PC-9 (cell line): ENCODE measurements at regions not wholly inside any gene's neighbourhood (a gene's known extent, or its start where the extent isn't known, plus 50 kb on each side); places are given as distances from the start of the nearest gene placed in this dataset.

Source experiments
- BruUV-seq: library from RNA; stranded (reverse); fragments of 400-500 nt; replicated peaks from 2 replicates; lab custom pipeline; 2021; lab: Mats Ljungman, UMichigan
- CTCF ChIA-PET: fragments of 300-600 bp; sonication (Branson Sonifier 250); formaldehyde crosslinking; loops from one replicate; lab custom pipeline; 2022; ENCODE audit warnings: antibody characterized with exemption; lab: Charles Lee
- POLR2A ChIA-PET: fragments of 300-600 bp; sonication (Branson Sonifier 250); formaldehyde crosslinking; loops from one replicate; lab custom pipeline; 2022; ENCODE audit warnings: antibody characterized with exemption; ENCODE audit not compliant: unreplicated experiment; lab: Charles Lee
- DNase-seq, 2 experiments: peaks; one replicate each; pipeline versions ENCODE4 v3.0.0 to v3.0.0-alpha.2; 2015 to 2022; ENCODE audit warnings: mixed read lengths in 1 of 2
- H2AFZ ChIP-seq: fragments of 200-600 bp; sonication (generic); 2 replicates; pipeline ENCODE4 v1.8.1; 2017; ENCODE audit warnings: antibody characterized with exemption
- H3F3A ChIP-seq: fragments of 200-600 bp; sonication (generic); 2 replicates; pipeline ENCODE4 v1.8.1; 2017; ENCODE audit warnings: antibody characterized with exemption, mild to moderate bottlenecking, low read depth; ENCODE audit not compliant: insufficient read depth
- H3K27ac ChIP-seq: fragments of 200-600 bp; sonication (generic); 2 replicates; pipeline ENCODE4 v1.6.1; 2016; ENCODE audit warnings: mixed run types
- H3K27me3 ChIP-seq: fragments of 200-600 bp; sonication (generic); 2 replicates; pipeline ENCODE4 v1.6.1; 2016; ENCODE audit warnings: low read depth, mixed run types; ENCODE audit not compliant: insufficient read depth
- H3K36me3 ChIP-seq: fragments of 200-600 bp; sonication (generic); 2 replicates; pipeline ENCODE4 v1.6.1; 2016; ENCODE audit warnings: low read depth, mixed run types
- H3K4me1 ChIP-seq: fragments of 200-600 bp; sonication (generic); replicated peaks from 2 replicates; pipeline ENCODE4 v1.6.1; 2016; ENCODE audit warnings: mixed run types; ENCODE audit not compliant: insufficient read depth
- H3K4me2 ChIP-seq: fragments of 200-600 bp; sonication (generic); 2 replicates; pipeline ENCODE4 v1.6.1; 2017; ENCODE audit warnings: mixed run types
- H3K4me3 ChIP-seq: fragments of 200-600 bp; sonication (generic); 2 replicates; pipeline ENCODE4 v1.6.1; 2016; ENCODE audit warnings: mixed run types
- H3K79me2 ChIP-seq: fragments of 200-600 bp; sonication (generic); 2 replicates; pipeline ENCODE4 v1.6.1; 2017; ENCODE audit warnings: low read depth, mixed run types
- H3K9me2 ChIP-seq: fragments of 200-600 bp; sonication (generic); 2 replicates; pipeline ENCODE4 v1.8.1; 2017; ENCODE audit warnings: mild to moderate bottlenecking; ENCODE audit not compliant: insufficient read depth
- H3K9me3 ChIP-seq: fragments of 200-600 bp; sonication (generic); 2 replicates; pipeline ENCODE4 v1.8.1; 2016; ENCODE audit warnings: low read depth; ENCODE audit not compliant: insufficient read depth
- H4K20me1 ChIP-seq: fragments of 200-600 bp; sonication (generic); 2 replicates; pipeline ENCODE4 v1.8.1; 2017; ENCODE audit not compliant: insufficient read depth
- CTCF ChIP-seq: fragments of 200-600 bp; sonication (generic); conservative IDR thresholded peaks from 2 replicates; pipeline ENCODE4 v1.6.1; 2017; ENCODE audit warnings: mixed run types, antibody characterized with exemption, mild to moderate bottlenecking, moderate library complexity
- EZH2 ChIP-seq: fragments of 200-600 bp; sonication (generic); IDR thresholded peaks from 2 replicates; pipeline ENCODE4 v1.8.0; 2017; ENCODE audit warnings: antibody characterized with exemption, low read depth
- intact Hi-C: fragments of 100-400 bp; cut with micrococcal nuclease; formaldehyde crosslinking; loops from one replicate; pipeline ENCODE4 v1.10.0; 2022; ENCODE audit not compliant: unreplicated experiment

GRCh38 chr6:165219629-165220028 lies 89.8 kb downstream of the C6orf118 start:
- ChIA-PET POLR2A (no interaction called here), CTCF (no interaction called here)
- Histone ChIP-seq H3F3A (no peaks in the 10 kb centered on the region), H3K27ac (no peak overlapping the region), H4K20me1 (no peaks in the 10 kb centered on the region), H3K9me3 (no peaks in the 10 kb centered on the region), H3K4me2 (no peak overlapping the region), H3K4me3 (no peak overlapping the region), H2AFZ (no peak overlapping the region), H3K4me1 (no peaks in the 10 kb centered on the region), H3K9me2 (no peaks in the 10 kb centered on the region), H3K79me2 (no peaks in the 10 kb centered on the region), H3K36me3 (no peaks in the 10 kb centered on the region), H3K27me3 (no peaks in the 10 kb centered on the region)
- no TSS peak for BruUV-seq
- no peak for DNase-seq
- intact Hi-C loops = no loop called here
- TF ChIP-seq EZH2 (no peak), CTCF (no peak)

- H3K9me2 ChIP-seq = no peaks in the 10 kb centered on the region
- no peaks in the 10 kb centered on the region for H3K4me1 ChIP-seq
- no peaks in the 10 kb centered on the region for H3K79me2 ChIP-seq
- ChIA-PET CTCF (no interaction called here), POLR2A (no interaction called here)
- H3K27me3 ChIP-seq = no peaks in the 10 kb centered on the region
- no peaks in the 10 kb centered on the region for H4K20me1 ChIP-seq
- no peak overlapping the region for H3K27ac ChIP-seq
- no TSS peak for BruUV-seq
- no peak overlapping the region for H3K4me2 ChIP-seq
- H3K9me3 ChIP-seq = no peaks in the 10 kb centered on the region
- H3K36me3 ChIP-seq = no peaks in the 10 kb centered on the region
- H3F3A ChIP-seq = no peaks in the 10 kb centered on the region
- no peak for DNase-seq
- H2AFZ ChIP-seq = no peak overlapping the region
- TF ChIP-seq EZH2 (no peak), CTCF (no peak)
- intact Hi-C loops = no loop called here
- H3K4me3 ChIP-seq = no peak overlapping the region
Observed at GRCh38 chr6:165218829-165219228, 90.6 kb downstream of the C6orf118 start.

GRCh38 chr6:165206798-165207197 lies 102.6 kb downstream of the C6orf118 start:
- H3F3A ChIP-seq = no peaks in the 10 kb centered on the region
- H2AFZ ChIP-seq = no peak overlapping the region
- H3K9me2 ChIP-seq = no peaks in the 10 kb centered on the region
- no TSS peak for BruUV-seq
- H3K36me3 ChIP-seq = no peaks in the 10 kb centered on the region
- intact Hi-C loops = no loop called here
- H3K4me3 ChIP-seq = no peak overlapping the region
- H4K20me1 ChIP-seq = no peaks in the 10 kb centered on the region
- H3K79me2 ChIP-seq = no peaks in the 10 kb centered on the region
- no peaks in the 10 kb centered on the region for H3K9me3 ChIP-seq
- DNase-seq = no peak
- ChIA-PET POLR2A (no interaction called here), CTCF (no interaction called here)
- TF ChIP-seq CTCF = no peak
- TF ChIP-seq EZH2 = no peak
- H3K4me1 ChIP-seq = no peaks in the 10 kb centered on the region
- H3K4me2 ChIP-seq = no peak overlapping the region
- no peak overlapping the region for H3K27ac ChIP-seq
- H3K27me3 ChIP-seq = no peaks in the 10 kb centered on the region; the same call in 1 of the 2 replicates
